ENCODE measurements at regions not wholly inside any gene's neighbourhood (a gene's known extent, or its start where the extent isn't known, plus 50 kb on each side); places are given as distances from the start of the nearest gene placed in this dataset.

- Mint-ChIP-seq H3K9me3 (ENCODE audit: unreplicated experiment) (no peaks in the 10 kb centered on the region), H3K36me3 (ENCODE audit: low read depth, unreplicated experiment) (no peaks in the 10 kb centered on the region), H3K27me3 (ENCODE audit: unreplicated experiment) (peaks cover 1% of the 10 kb centered on the region), H3K4me3 (ENCODE audit: unreplicated experiment) (no peak overlapping the region), H3K27ac (ENCODE audit: unreplicated experiment) (no peak overlapping the region), H3K4me1 (ENCODE audit: unreplicated experiment) (peaks cover 4% of the 10 kb centered on the region)
- DNase-seq (ENCODE audit: low spot score): no peak
- TF ChIP-seq, protein P1, sequence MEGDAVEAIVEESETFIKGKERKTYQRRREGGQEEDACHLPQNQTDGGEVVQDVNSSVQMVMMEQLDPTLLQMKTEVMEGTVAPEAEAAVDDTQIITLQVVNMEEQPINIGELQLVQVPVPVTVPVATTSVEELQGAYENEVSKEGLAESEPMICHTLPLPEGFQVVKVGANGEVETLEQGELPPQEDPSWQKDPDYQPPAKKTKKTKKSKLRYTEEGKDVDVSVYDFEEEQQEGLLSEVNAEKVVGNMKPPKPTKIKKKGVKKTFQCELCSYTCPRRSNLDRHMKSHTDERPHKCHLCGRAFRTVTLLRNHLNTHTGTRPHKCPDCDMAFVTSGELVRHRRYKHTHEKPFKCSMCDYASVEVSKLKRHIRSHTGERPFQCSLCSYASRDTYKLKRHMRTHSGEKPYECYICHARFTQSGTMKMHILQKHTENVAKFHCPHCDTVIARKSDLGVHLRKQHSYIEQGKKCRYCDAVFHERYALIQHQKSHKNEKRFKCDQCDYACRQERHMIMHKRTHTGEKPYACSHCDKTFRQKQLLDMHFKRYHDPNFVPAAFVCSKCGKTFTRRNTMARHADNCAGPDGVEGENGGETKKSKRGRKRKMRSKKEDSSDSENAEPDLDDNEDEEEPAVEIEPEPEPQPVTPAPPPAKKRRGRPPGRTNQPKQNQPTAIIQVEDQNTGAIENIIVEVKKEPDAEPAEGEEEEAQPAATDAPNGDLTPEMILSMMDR (IDR thresholded peaks at IDR 0.05; ENCODE audit: unreplicated experiment): no peak
Observed at GRCh38 chr4:138798404-138798803, 217.2 kb upstream of the NOCT start.

- Mint-ChIP-seq H3K27ac (ENCODE audit: unreplicated experiment) (no peak overlapping the region), H3K27me3 (ENCODE audit: unreplicated experiment) (peaks cover 1% of the 10 kb centered on the region), H3K4me1 (ENCODE audit: unreplicated experiment) (peaks cover 7% of the 10 kb centered on the region), H3K4me3 (ENCODE audit: unreplicated experiment) (no peak overlapping the region), H3K36me3 (ENCODE audit: low read depth, unreplicated experiment) (no peaks in the 10 kb centered on the region), H3K9me3 (ENCODE audit: unreplicated experiment) (no peaks in the 10 kb centered on the region)
- TF ChIP-seq, protein P1 (IDR thresholded peaks at IDR 0.05; ENCODE audit: unreplicated experiment): no peak
- no peak for DNase-seq (ENCODE audit: low spot score)
Observed at GRCh38 chr4:138797646-138798045, 217.9 kb upstream of the NOCT start.

DNA sequence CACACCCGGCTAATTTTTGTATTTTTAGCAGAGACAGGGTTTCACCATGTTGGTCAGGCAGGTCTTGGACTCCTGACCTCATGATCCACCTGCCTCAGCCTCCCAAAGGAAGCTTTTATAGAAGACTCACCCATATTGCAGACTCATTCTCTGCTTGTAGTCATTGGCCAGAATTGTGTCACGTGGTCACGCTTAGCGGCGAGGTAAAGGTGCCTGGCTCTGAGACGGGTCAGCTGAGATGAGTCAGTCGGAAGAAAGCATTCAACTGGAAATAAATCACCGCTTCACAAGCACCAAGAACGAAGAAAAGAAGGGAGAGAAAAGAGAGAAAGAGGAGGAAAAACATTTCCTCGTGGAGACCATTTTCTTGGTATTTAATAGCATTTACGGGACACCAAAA is 218.8 kb upstream of the NOCT start:
- Mint-ChIP-seq H3K27ac (ENCODE audit: unreplicated experiment) (no peak overlapping the region), H3K4me3 (ENCODE audit: unreplicated experiment) (no peak overlapping the region), H3K4me1 (ENCODE audit: unreplicated experiment) (peaks cover 8% of the 10 kb centered on the region), H3K9me3 (ENCODE audit: unreplicated experiment) (no peaks in the 10 kb centered on the region), H3K27me3 (ENCODE audit: unreplicated experiment) (peaks cover 1% of the 10 kb centered on the region), H3K36me3 (ENCODE audit: low read depth, unreplicated experiment) (no peaks in the 10 kb centered on the region)
- DNase-seq (ENCODE audit: low spot score): no peak
- TF ChIP-seq, protein P1 (IDR thresholded peaks at IDR 0.05; ENCODE audit: unreplicated experiment): no peak

DNA sequence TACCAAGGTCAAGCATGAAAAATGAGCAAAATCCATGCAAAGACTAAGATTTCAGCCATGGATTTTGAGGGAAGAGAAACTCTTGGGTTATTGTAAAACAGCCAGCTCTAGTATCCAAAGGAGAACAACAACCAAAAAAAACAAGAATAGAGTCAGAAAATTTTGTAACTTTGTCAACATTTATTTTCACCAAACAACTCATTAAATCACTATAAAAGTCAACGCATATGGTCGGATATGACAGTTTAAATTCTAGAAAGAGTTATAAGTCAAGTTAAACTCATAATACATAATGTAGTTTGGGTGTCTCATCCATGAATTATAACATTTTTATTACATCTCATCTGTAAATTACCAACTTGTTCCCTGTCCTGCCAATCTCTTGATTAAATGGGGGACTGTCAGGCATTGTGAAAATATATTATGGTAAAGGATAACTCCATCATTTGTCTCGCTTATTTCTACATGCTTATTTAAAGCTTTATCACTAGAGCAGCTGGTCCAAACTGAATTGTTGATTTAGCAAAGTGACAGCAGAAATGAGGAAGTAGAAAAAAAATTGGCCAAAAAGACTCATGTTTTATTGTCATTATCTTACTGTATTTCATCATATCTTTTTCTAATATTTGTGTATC is 224.8 kb upstream of the NOCT start:
- Mint-ChIP-seq H3K4me1 (ENCODE audit: unreplicated experiment) (peaks cover 4% of the 10 kb centered on the region), H3K36me3 (ENCODE audit: low read depth, unreplicated experiment) (no peaks in the 10 kb centered on the region), H3K9me3 (ENCODE audit: unreplicated experiment) (no peaks in the 10 kb centered on the region), H3K27ac (ENCODE audit: unreplicated experiment) (no peak overlapping the region), H3K27me3 (ENCODE audit: unreplicated experiment) (peaks cover 3% of the 10 kb centered on the region), H3K4me3 (ENCODE audit: unreplicated experiment) (no peak overlapping the region)
- DNase-seq (ENCODE audit: low spot score): no peak
- TF ChIP-seq, protein P1 (IDR thresholded peaks at IDR 0.05; ENCODE audit: unreplicated experiment): no peak

- no peak for DNase-seq (ENCODE audit: low spot score)
- TF ChIP-seq, protein P1 (IDR thresholded peaks at IDR 0.05; ENCODE audit: unreplicated experiment): no peak
- no peaks in the 10 kb centered on the region for H3K9me3 Mint-ChIP-seq (ENCODE audit: unreplicated experiment)
- no peak overlapping the region for H3K4me3 Mint-ChIP-seq (ENCODE audit: unreplicated experiment)
- H3K36me3 Mint-ChIP-seq (ENCODE audit: low read depth, unreplicated experiment): no peaks in the 10 kb centered on the region
- H3K4me1 Mint-ChIP-seq (ENCODE audit: unreplicated experiment): peaks cover 4% of the 10 kb centered on the region
- peaks cover 3% of the 10 kb centered on the region for H3K27me3 Mint-ChIP-seq (ENCODE audit: unreplicated experiment)
- no peak overlapping the region for H3K27ac Mint-ChIP-seq (ENCODE audit: unreplicated experiment)
Observed at GRCh38 chr4:138789796-138790195, 225.8 kb upstream of the NOCT start.

Data from endothelial cell (in vitro differentiated cells).